ENCODE measurements at regions not wholly inside any gene's neighbourhood (a gene's known extent, or its start where the extent isn't known, plus 50 kb on each side); places are given as distances from the start of the nearest gene placed in this dataset.

GRCh38 chr9:117779760-117780159 is 75.6 kb downstream of the TLR4 start:
- TF ChIP-seq CTCF (IDR thresholded peaks at IDR 0.05; ENCODE audit: low read depth, low read length) (no peak), POLR2A (IDR thresholded peaks at IDR 0.05; ENCODE audit: extremely low read depth, insufficient read length) (no peak), MAX (IDR thresholded peaks at IDR 0.05; ENCODE audit: low read depth, low read length) (no peak)
